ENCODE measurements at regions not wholly inside any gene's neighbourhood (a gene's known extent, or its start where the extent isn't known, plus 50 kb on each side); places are given as distances from the start of the nearest gene placed in this dataset.
A peak's percentile ranks its signal among the peaks of the same experiment; 100 is the strongest.
"Not testable (repeated sequence)": the region's sequence is repeated elsewhere in the genome, so short reads cannot be mapped to it uniquely, and the experiment has no call there.

- FAIRE-seq = no peak
These were observed 73.2 kb downstream of the ZIC4 start for GRCh38 chr3:147333098-147333497.

DNA sequence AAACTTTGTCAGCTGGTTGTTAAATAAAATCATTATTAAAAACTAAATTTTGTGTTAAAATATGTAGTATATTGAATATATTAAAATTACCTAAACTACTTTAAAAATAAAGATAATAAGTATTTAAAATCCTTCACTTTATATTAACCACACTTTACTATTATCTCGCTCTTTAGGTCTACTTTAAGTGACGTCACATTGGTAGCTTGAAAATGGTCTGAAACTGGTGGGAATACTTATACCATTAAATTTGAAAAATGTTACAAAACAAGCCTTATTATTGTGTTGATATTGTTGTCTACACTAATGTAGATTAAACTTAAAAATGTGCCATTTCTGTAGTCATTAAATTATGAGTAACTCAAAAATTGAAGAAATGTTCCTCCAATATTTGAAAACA lies 77.6 kb downstream of the ZIC4 start:
- FAIRE-seq = peak; percentile 58

DNA sequence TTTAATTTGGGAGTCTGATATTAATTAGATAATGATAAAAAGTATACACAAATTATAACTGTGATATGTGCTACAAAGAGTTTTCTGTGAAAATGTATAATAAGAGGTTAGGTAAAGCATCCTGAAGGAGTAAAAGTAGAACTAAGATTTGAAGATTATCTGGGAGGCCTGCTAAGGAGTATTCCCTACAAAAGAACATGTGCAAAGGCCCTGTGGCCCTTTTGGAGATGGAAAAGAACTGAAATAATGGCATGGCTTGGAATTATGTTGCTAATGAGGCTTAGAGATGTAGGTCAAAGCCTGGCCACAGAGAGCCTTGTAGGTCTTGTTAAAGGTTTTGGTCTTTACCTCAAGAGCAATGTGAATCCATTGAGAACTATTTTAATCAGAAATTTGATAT lies 82.0 kb downstream of the ZIC4 start:
- no peak for FAIRE-seq

DNA sequence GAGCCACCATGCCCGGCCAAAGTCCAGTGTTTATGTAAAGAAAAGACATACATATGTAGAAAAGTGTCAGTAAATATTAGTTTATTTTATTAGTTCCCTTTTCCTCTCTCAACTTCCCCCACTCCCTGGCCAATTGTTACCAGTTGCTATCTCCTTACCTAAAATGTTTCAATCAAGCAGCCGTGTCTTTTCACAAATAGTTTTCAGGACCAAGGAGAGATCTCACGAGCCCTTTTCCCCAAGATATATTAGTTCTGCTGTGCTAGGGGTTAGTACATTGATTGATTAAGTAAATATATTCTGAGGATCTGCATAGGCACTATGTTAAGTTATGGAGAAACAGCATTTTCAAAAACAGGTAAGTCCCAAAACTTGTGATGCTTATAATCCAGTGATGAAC lies 87.4 kb downstream of the ZIC4 start:
- FAIRE-seq = no peak

- FAIRE-seq = not testable (repeated sequence)
These were observed 89.3 kb downstream of the ZIC4 start for GRCh38 chr3:147317080-147317479.

GRCh38 chr3:147313513-147313912 lies 92.8 kb downstream of the ZIC4 start:
- FAIRE-seq = no peak

GRCh38 chr3:147312786-147313280 lies 93.5 kb downstream of the ZIC4 start:
- FAIRE-seq = no peak

- FAIRE-seq = no peak
These were observed 94.6 kb downstream of the ZIC4 start for GRCh38 chr3:147311716-147312115.

DNA sequence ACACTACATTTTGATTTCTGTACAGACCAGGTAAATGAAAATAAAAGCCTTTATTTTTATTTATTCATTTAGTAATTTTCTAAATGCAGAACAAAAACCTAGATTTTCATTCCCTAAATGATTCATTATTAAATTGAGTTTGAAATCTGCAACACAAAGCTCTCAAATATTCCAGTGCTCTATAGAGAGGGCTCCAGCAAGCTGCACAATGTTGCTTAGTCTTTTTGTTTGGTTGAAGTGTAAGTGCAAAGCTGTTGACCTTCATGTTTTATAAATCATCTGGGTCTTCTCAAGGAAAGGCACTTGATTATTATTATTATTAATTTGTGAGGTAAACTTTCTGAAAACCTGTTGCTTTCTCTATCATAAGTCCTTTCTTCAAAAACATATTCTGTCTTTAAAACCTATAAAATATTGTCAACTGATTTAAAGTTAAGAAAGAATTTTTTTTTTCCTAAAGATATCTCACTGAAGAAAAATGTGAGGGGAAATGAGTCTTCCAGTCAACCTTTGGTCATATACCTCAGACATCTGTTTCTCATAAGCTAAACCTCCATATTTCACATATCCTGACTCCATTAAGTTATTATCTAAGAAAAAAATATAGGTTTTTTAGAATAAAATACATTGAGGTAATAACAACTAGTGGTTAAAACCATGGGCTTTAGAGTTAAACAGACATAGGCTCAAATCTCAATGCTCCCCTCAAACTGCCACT lies 100.7 kb downstream of the ZIC4 start:
- no peak for FAIRE-seq

DNA sequence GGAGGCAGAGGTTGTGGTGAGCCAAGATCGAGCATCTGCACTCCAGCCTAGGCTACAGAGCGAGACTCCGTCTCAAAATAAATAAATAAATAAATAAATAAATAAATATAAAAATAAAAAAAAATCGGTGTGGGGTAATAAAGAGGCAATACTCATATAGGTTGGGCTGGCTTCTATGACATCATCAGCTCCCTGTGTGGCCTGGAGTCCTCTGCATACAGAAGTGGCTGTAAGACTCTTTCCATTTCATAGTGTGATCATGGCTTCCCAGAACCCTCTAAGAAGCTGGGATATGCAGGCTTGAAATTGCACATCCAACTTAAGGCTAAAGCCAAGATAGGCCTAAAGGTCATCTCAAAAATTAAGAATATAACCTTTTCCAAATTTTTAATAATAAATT lies 101.6 kb downstream of the ZIC4 start:
- no peak for FAIRE-seq

DNA sequence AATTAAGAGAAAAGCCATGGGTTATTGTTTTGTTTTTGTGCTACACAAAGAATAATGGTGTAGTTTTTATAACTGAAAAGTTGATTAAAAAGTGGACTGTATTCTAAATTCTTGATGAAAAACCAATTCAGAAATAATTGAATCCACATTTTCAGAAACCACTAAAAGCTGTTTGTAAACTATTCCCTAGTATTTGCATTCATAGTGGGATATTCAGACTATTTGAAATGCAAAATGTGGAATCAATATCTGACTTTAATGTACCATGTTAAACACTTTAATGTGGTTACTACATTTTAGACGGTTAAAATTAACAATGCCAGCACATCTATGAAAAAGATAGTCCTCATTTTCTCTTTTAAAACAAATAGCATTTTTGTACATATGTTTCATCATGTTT lies 104.6 kb downstream of the ZIC4 start:
- FAIRE-seq = no peak

GRCh38 chr3:147299656-147300055 lies 106.7 kb downstream of the ZIC4 start:
- no peak for FAIRE-seq

DNA sequence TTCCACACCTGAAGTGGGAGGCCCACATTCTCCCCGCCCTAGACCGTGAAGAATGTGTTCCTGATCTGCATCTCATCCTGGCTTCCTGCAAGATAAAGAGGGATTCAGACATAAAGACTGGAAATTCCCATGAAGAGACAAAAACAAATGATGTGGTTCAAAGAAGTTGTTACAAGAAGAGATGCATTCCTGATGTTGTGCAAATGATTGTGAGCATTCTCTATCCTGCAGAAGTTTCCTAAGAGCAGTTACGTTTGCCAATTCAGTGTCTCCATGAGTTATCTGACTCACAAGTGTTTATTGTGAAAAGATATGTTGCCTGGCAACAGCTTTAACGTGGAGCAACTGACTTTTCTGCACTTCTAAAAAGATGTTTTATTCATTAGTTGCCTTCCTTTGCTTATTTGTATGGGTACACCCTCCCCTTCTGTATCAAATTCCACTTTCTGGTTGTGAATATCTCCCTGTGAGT lies 107.8 kb downstream of the ZIC4 start:
- FAIRE-seq = no peak

- FAIRE-seq = no peak
These were observed 108.5 kb downstream of the ZIC4 start for GRCh38 chr3:147297761-147298350.

GRCh38 chr3:147287370-147287769 lies 119.0 kb downstream of the ZIC4 start:
- FAIRE-seq = not testable (repeated sequence)

DNA sequence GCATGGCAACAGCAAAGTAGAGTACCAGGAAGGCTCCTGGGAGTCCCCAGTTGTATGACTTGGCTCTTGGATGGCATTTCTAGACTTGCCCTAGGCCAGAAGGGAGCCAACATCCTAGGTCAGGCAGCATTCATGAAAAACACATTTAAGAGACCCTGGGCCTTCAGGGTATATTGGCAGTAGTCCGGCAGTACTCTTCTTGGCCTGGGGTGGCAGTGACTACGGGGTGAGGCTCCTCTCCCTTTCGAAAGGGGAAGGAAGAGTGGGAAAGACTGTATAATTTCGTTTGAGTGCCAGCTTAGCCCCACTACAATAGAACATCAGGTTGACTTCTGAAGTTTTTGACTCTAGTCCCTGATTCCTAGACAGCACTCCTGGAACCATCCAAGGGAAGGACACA lies 136.4 kb downstream of the ZIC4 start:
- FAIRE-seq = no peak

GRCh38 chr3:147267434-147267833 lies 138.9 kb downstream of the ZIC4 start:
- FAIRE-seq = no peak

- no peak for FAIRE-seq
These were observed 148.4 kb downstream of the ZIC4 start for GRCh38 chr3:147257944-147258343.

DNA sequence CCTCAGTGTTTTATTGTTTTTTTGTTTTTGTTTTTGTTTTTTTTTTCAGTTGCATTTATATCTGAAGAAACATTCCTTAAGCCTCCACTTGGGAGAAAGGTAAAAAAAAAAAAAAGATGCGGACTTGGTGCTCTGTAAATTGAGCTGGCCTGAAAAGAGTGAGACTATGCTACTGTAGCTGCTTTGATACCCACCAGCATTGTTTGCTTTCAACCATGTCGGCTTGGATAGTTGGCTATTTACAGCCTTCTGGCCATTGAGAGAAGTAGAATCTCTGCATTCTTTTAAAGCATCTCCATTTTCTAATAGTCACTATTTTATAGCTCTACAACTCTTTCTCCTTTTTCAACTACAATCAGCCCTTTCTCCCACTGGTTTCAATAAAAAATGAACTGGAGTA lies 149.6 kb downstream of the ZIC4 start:
- FAIRE-seq = no peak

- no peak for FAIRE-seq
These were observed 159.4 kb downstream of the ZIC4 start for GRCh38 chr3:147246906-147247305.

GRCh38 chr3:147245638-147246037 lies 160.7 kb downstream of the ZIC4 start:
- not testable (repeated sequence) for FAIRE-seq

DNA sequence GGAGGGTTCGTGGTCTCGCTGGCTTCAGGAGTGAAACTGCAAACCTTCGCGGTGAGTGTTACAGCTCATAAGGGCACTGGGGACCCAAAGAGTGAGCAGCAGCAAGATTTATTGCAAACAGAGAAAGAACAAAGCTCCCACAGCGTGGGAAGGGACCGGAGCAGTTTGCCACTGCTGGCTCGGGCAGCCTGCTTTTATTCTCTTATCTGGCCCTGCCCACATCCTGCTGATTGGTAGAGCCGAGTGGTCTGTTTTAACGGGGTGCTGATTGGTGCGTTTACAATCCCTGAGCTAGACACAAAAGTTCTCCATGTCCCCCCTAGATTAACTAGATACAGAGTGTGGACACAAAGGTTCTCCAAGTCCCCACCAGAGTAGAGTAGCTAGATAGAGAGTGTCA lies 161.3 kb downstream of the ZIC4 start:
- not testable (repeated sequence) for FAIRE-seq

DNA sequence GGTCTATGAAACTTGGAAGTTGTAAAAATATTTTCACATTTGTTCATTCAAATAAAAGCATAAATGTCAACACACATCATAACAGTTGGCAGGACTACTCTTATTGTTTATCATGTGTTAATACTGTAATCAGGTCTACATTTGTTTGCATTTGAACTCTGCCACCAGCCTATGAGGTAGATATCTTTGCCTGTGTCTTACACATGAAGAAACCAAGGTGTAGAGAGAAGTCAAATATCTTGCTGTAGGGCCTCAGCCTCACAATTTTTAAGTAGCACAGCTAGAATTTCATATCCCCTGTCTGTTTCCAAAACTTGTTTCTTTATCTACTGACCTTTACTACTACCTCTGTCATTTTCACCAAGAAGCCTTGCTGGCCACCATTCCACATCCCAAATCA lies 161.9 kb downstream of the ZIC4 start:
- FAIRE-seq = no peak

- no peak for FAIRE-seq
These were observed 165.8 kb downstream of the ZIC4 start for GRCh38 chr3:147240581-147240980.

DNA sequence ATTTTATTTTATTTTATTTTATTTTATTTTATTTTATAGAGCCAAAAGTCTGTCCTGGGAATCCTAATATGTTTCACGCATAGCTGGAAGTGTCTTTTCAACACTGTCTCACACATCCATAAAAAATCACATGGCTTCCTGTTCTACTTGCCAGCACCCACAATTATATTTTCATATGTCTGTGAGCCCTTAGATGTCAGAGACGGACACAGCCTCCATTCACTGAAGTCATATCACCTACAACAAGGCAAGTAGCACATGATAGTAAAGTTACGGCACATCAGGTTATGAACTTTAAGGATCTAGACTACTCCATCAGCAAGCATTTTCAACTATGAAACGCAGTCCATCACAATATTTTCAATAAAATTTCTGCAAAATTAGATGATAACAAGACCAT lies 168.4 kb downstream of the ZIC4 start:
- no peak for FAIRE-seq

Data from endometrium (tissue), 2 donors.